Activated T-cell treated with anti-CD3 and anti-CD28 coated beads for 48 hours (primary cell): ENCODE measurements at regions not wholly inside any gene's neighbourhood (a gene's known extent, or its start where the extent isn't known, plus 50 kb on each side); places are given as distances from the start of the nearest gene placed in this dataset.
"Not testable (repeated sequence)": the region's sequence is repeated elsewhere in the genome, so short reads cannot be mapped to it uniquely, and the experiment has no call there.

Experiments used
- DNase-seq: peaks from one replicate; pipeline ENCODE4 v3.0.0-alpha.2; 2020; ENCODE audit warnings: low read depth

DNA sequence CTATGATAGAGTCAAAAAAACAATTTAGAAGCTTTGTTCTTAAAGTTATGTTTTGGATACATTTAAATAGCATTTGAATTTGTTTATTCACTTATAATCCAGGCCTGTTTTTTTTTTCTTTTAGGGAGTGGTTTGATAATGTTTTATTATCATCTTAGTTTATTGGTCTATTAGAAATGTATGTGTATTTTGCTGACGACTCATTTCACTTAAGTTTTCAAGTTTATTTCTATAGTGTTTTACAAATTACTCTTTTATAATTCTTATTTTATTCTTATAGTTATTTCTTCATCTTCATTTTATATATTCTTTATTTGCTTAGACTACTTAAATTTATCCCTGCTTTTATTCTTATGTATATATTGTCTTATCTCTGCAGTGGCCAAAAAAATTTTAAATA is 804.5 kb downstream of the NR4A2 start:
- DNase-seq: no peak

DNA sequence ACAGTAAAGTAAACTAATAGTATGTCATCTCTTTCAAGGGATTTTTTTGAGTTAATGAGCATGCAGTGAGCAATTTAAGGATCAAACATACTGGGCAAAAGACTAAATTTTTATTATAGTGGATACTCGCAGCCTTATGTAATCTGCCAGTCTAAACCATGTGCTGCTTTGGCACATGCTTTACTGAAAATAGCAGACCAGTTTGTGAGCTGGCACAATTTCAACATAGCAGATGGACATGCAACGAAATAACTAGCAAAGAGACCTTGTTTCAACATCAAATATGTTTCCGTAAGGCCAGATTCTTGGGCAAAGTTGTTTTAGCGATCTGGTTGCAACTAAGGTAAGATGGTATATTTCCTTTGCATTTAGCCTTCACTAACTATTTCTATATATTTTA is 807.3 kb downstream of the NR4A2 start:
- DNase-seq: no peak

- no peak for DNase-seq
Measured at GRCh38 chr2:155519529-155520130, 812.9 kb downstream of the NR4A2 start.

GRCh38 chr2:155518094-155518493 is 814.4 kb downstream of the NR4A2 start:
- no peak for DNase-seq

- DNase-seq: no peak
Measured at GRCh38 chr2:155517362-155517761, 815.2 kb downstream of the NR4A2 start.

DNA sequence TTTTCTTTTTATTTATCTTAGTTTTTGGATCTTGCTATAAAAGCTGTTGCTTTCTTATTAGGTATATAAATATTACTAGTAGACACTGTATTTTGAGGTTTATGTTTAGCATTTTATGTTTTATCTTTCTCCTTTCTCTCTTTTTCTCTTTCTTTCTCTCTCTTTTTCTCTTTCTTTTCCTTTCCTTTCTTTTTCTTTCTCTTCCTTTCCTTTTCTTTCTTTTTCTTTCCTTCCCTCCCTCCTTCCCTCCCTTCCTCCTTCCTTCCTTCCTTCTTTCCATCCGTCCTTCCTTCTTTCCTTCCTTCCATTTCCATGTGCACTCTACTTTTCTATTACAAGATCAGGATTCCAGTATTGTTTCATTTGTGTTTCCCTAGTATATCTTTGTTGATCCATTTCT is 814.8 kb downstream of the KCNJ3 start:
- no peak for DNase-seq

DNA sequence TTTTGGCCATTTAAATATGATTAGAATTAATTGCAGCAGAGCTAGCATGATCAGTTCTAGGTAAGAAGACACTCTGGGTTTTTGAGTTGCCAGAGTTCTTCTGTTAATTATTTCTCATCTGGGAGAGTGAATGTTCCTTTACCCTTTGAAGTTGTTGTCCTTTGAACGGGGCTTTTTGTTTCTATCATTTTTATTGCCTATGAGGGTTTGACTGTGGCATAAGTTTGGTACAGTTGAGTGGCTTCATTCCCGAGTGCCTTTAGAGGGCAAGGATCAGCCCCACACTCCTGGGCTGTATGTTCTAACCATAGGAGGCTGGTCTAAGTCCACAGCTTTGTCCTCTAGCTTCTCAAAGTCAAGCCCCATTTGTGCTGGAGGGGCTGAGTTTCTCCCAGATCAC is 804.3 kb downstream of the KCNJ3 start:
- no peak for DNase-seq

GRCh38 chr2:155498106-155498505 is 799.6 kb downstream of the KCNJ3 start:
- no peak for DNase-seq

DNA sequence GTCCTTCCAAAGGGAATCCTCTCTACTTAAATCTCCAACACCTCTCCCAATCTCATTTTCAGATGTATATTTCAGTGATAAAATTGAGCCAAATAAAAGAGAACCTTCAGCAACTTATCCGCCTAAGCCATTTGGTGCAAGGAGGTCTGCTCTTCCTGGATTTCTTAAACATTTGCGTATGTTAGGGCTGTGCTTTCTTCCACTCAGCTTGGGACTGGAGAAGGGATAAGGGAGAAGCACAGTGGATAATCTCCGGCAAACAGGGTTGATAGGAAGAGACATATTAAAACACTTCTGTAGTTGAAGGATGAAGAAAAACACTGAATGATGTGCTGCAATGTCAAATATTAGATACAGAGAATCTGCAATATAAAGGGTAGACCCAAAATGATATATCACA is 796.2 kb downstream of the KCNJ3 start:
- DNase-seq: no peak

DNA sequence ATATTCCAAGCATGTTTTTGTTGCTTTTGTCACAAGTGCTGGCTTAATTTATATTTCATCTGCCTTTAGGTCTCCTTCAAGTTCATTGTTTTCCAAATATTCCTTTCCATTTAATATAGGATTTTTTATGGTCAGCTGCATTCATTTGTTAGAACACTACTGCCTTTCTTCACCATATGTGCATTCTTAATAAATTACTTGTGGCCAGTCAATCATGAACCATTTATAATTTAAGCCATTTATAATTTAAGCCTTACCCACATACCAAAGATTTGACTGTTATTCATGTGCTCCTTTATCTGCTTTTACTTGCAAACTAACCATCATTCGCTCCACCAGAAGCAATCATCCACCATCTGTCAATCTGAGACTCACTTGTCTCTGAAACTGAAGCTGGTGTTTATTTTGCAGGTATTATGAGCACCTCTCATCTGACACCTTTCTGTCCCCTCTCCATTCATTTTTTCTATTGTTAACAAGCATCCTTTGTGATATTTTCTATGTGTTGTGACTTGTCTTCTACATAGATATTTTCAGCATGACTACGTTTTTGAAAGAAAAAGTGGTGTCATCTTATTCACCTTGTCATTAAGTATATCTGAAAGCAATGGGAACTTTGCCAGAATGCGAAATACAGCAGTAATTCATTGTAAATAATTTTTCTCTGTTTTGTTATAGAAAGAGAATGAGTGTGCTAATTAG is 786.8 kb downstream of the KCNJ3 start:
- no peak for DNase-seq

DNA sequence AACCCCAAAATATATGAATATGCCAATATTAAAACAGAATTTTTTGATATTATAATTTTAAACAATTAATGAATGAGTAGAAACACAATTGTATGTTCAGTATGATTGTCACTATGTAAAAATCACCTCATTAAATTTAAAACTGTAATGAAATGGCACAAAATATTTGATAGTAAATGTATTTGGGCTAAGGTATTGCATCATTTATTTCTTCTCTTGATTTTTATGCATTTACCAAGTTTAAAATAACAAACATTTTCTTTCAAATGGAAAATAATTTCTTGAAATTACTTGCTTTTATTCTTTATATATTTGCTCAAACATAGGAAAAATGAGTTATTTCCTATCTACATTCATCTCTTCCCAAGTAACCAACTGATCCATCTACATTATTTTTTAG is 782.6 kb downstream of the KCNJ3 start:
- no peak for DNase-seq

GRCh38 chr2:155472018-155472417 is 773.5 kb downstream of the KCNJ3 start:
- DNase-seq: not testable (repeated sequence)

DNA sequence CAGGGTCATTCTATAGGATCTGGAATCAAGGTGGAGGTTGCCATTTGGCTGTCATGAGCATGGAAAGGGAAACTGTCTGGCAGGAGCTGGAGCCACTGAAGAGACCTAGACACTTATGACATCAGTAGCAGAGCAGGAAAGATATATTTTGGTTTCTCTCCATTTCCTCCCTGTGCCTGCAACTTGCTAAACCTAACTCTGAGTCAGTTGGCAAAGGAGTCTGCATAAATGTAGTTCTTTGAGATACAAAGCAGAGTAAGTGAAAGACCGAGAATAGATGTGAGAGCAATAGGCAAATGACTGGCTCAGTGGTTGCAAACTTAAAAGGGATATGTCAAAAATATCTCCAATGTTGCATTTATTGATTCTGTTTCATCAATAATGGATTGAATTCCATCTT is 757.7 kb downstream of the KCNJ3 start:
- DNase-seq: no peak

DNA sequence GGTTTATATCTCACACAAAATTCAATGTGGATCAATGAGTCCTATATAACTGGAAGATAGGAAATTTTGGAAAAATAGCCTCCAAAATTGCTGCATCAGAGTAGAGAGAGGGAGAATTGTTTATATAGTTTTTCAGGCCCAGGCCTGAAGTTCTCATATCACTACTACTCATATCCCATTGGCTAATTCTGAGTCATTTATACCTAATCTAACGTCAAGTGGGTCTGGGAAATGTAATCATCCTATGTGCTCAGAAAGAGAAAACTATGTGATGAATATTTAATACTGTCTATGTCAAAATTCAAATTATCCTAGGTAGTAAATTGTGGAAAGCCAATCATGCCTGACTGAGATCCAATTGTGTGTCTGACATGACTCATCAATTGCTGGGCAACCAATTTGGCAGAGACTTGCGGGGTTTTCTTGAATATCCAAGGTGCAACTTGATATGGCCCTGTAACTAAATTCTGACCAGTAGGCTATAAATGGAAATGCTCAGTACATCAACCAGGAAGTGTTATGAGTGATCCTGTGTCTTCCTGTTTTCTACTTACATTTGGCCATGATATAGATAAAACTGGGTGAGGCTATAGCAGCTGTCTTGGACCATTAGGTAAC is 744.4 kb downstream of the KCNJ3 start:
- no peak for DNase-seq

GRCh38 chr2:155442088-155442487 is 743.6 kb downstream of the KCNJ3 start:
- no peak for DNase-seq

DNA sequence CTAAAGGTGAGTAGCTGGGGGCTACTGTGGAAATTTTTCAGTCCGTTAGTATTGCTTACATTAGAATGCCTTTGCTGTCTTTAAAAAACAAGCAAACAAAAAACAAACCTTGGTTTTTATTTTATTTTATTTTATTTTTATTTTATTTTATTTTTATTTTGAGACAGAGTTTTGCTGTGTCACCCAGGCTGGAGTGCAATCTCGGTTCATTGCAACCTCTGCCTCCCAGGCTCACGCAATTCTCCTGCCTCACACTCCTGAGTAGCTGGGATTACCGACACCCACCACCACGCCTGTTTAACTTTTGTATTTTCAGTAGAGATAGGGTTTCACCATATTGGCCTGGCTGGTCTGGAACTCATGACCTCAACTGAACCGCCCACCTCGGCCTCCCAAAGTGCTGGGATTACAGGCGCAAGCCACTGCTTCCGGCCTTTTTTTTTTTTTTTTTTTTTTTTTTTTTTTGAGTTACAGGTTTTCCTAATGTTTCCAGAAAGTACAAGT is 732.6 kb downstream of the KCNJ3 start:
- no peak for DNase-seq

GRCh38 chr2:155427470-155427869 is 729.0 kb downstream of the KCNJ3 start:
- no peak for DNase-seq

DNA sequence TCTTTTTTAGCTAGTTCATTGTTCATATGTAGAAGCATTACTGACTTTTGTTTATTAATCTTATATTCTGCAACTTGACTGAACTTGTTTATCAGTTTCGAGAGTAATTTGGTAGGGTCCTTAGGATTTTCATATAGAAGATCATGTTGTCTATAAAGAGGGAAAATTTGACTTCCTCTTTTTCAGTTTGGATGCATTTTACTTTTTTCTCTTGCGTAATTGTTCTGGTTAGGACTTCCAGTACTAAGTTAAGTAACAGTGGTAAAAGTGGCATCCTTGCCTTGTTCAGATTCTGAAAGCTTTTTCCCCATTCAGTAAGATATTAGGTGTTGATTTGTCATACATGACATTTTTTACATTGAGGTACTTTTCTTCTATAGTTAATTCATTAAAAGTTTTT is 726.0 kb downstream of the KCNJ3 start:
- DNase-seq: no peak

DNA sequence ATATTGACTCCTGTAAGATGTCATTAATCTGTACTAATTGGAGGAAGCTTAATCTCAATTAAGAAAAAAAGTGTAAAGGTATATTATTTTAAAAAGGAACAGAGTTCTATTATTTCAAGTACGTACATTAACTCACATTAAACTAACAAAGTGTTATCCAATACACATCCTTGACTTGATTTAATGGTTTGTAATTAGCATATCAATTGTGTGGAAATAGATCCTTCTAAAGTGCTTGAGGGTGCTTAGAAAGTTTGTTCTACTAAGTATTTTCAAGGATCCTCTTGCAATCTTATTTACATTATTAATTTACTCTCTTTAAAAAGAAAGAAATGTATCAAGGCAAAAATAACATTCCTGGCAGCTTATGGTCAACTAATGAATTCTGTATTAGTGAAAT is 720.3 kb downstream of the KCNJ3 start:
- no peak for DNase-seq

DNA sequence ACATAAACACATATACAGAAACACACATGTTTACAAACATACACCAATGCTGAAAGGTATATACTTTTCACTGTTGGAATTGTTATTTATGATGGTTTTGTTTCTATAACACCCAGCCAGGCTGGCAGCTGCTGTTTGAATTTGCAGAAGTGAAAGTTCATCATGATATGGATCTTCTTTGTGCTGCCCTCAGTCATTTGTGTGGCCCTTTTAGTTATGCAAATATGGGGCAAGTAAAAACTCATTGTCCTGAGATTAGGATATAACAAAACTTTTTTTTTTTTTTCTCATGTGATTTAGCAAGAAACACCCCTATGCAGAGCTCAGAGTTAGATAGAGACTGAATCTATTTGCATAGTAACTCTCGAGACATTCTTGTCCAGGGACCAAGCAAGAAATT is 714.1 kb downstream of the KCNJ3 start:
- DNase-seq: no peak

- DNase-seq: no peak
Measured at GRCh38 chr2:155404433-155405002, 706.0 kb downstream of the KCNJ3 start.

GRCh38 chr2:155393406-155393805 is 694.9 kb downstream of the KCNJ3 start:
- no peak for DNase-seq

DNA sequence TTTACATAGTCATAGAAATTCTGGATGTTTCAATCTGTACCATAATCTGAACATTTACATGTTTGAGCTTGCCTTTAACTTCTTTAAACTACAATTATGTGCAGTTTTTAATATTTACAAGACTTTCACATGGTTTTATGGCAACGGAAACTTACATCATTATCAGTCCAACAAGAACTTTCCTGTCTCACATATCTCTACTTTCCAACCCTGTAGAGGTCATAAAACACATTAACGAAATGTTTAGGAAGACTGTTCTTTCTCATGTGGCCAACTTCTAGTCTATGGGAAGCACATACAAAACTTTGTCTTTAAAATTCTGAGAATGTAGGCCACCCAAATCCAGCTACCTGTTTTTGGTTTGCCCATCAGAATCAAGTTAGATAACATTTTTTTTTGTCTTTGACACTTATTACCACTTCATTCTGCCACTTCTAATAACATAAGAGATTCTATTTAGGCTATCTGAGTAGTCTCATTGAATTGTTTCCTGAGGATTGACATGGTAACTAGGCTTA is 693.2 kb downstream of the KCNJ3 start:
- DNase-seq: no peak
